ENCODE measurements at regions not wholly inside any gene's neighbourhood (a gene's known extent, or its start where the extent isn't known, plus 50 kb on each side); places are given as distances from the start of the nearest gene placed in this dataset.
A peak's percentile ranks its signal among the peaks of the same experiment; 100 is the strongest.

GRCh38 chr5:166091931-166092330 is 2199.5 kb upstream of the WWC1 start:
- ATAC-seq (ENCODE audit: low read depth) (no peak), DNase-seq (no peak)

GRCh38 chr5:166093312-166093711 is 2198.1 kb upstream of the WWC1 start:
- Mint-ChIP-seq H3K27ac (peak overlapping the region; percentile 15), H3K4me1 (no peaks in the 10 kb centered on the region), H3K4me3 (no peak overlapping the region), H3K9me3 (ENCODE audit: insufficient read depth) (no peaks in the 10 kb centered on the region), H3K27me3 (no peaks in the 10 kb centered on the region)
- no peak overlapping the region for H3K4me2 ChIP-seq (replicated peaks; ENCODE audit: low read depth, low read length, poor library complexity, severe bottlenecking)
- DNase-seq (no peak), ATAC-seq (ENCODE audit: low read depth) (no peak)
- H4K20me1 ChIP-seq (ENCODE audit: control insufficient read depth, insufficient read depth, low read length, poor library complexity, severe bottlenecking): no peaks in the 10 kb centered on the region
- WGBS (ENCODE audit: insufficient coverage): 89% methylated on average over 4 of the region's 4 CpGs
- H3K9ac ChIP-seq (ENCODE audit: low read length): no peak overlapping the region
- TF ChIP-seq CTCF (IDR thresholded peaks at IDR 0.05) (no peak), EZH2 (IDR thresholded peaks at IDR 0.05; ENCODE audit: borderline replicate concordance, insufficient read depth, low read depth, low read length, poor library complexity, severe bottlenecking) (no peak)
- H2AFZ ChIP-seq (ENCODE audit: insufficient read depth, low read depth, low read length, poor library complexity, severe bottlenecking): no peak overlapping the region
- H3K27me3 ChIP-seq (replicated peaks in 1 of 4; ENCODE audit: control extremely low read depth in 1 of 4, control insufficient read depth in 3 of 4, insufficient read depth in 4 of 4, low read length in 3 of 4): no peaks in the 10 kb centered on the region
- H3K79me2 ChIP-seq (ENCODE audit: control insufficient read depth, insufficient read depth, low read length): no peaks in the 10 kb centered on the region
- intact Hi-C loops (cut with micrococcal nuclease): no loop called here
- POLR2A ChIA-PET: no interaction called here
- no peak overlapping the region for H3K4me3 ChIP-seq (ENCODE audit: control extremely low read depth in 1 of 5, extremely low read depth in 1 of 5, insufficient read depth in 1 of 5, low read depth in 2 of 5, low read length in 4 of 5)
- no peaks in the 10 kb centered on the region for H3K4me1 ChIP-seq (ENCODE audit: control insufficient read depth in 2 of 2, insufficient read depth in 2 of 2, low read length in 2 of 2)
- peaks cover 0 to 9% (median 0%) of the 10 kb centered on the region in 3 donors for H3K9me3 ChIP-seq (ENCODE audit: control extremely low read depth in 1 of 3, control insufficient read depth in 2 of 3, insufficient read depth in 1 of 3, low read length in 2 of 3)
- CTCF ChIA-PET: no interaction called here
- no peak overlapping the region for H3K27ac ChIP-seq (ENCODE audit: low read length in 2 of 2)
- no peaks in the 10 kb centered on the region for H3K36me3 ChIP-seq (replicated peaks in 1 of 2; ENCODE audit: control extremely low read depth in 1 of 2, control insufficient read depth in 1 of 2, extremely low read depth in 1 of 2, insufficient read depth in 2 of 2, low read length in 1 of 2)

More at GRCh38 chr5:166091931-166092330, 2199.5 kb upstream of the WWC1 start:
- Mint-ChIP-seq H3K27me3 (no peaks in the 10 kb centered on the region), H3K4me1 (no peaks in the 10 kb centered on the region), H3K9me3 (ENCODE audit: insufficient read depth) (no peaks in the 10 kb centered on the region), H3K4me3 (no peak overlapping the region), H3K27ac (no peak overlapping the region)
- H3K9ac ChIP-seq (ENCODE audit: low read length): no peak overlapping the region
- no peaks in the 10 kb centered on the region for H4K20me1 ChIP-seq (ENCODE audit: control insufficient read depth, insufficient read depth, low read length, poor library complexity, severe bottlenecking)
- no peaks in the 10 kb centered on the region for H3K36me3 ChIP-seq (replicated peaks in 1 of 2; ENCODE audit: control extremely low read depth in 1 of 2, control insufficient read depth in 1 of 2, extremely low read depth in 1 of 2, insufficient read depth in 2 of 2, low read length in 1 of 2)
- H3K4me2 ChIP-seq (replicated peaks; ENCODE audit: low read depth, low read length, poor library complexity, severe bottlenecking): no peak overlapping the region
- 80% methylated on average over 1 of the region's 1 CpG for WGBS (ENCODE audit: insufficient coverage)
- TF ChIP-seq EZH2 (IDR thresholded peaks at IDR 0.05; ENCODE audit: borderline replicate concordance, insufficient read depth, low read depth, low read length, poor library complexity, severe bottlenecking): no peak
- TF ChIP-seq CTCF (IDR thresholded peaks at IDR 0.05): no peak
- H3K27me3 ChIP-seq (replicated peaks in 1 of 4; ENCODE audit: control extremely low read depth in 1 of 4, control insufficient read depth in 3 of 4, insufficient read depth in 4 of 4, low read length in 3 of 4): no peaks in the 10 kb centered on the region
- H2AFZ ChIP-seq (ENCODE audit: insufficient read depth, low read depth, low read length, poor library complexity, severe bottlenecking): no peak overlapping the region
- POLR2A ChIA-PET: no interaction called here
- no peaks in the 10 kb centered on the region for H3K79me2 ChIP-seq (ENCODE audit: control insufficient read depth, insufficient read depth, low read length)
- intact Hi-C loops (cut with micrococcal nuclease): no loop called here
- no peak overlapping the region for H3K27ac ChIP-seq (ENCODE audit: low read length in 2 of 2)
- no peaks in the 10 kb centered on the region for H3K4me1 ChIP-seq (ENCODE audit: control insufficient read depth in 2 of 2, insufficient read depth in 2 of 2, low read length in 2 of 2)
- CTCF ChIA-PET: no interaction called here
- peaks cover 0 to 9% (median 0%) of the 10 kb centered on the region in 3 donors for H3K9me3 ChIP-seq (ENCODE audit: control extremely low read depth in 1 of 3, control insufficient read depth in 2 of 3, insufficient read depth in 1 of 3, low read length in 2 of 3)
- no peak overlapping the region for H3K4me3 ChIP-seq (ENCODE audit: control extremely low read depth in 1 of 5, extremely low read depth in 1 of 5, insufficient read depth in 1 of 5, low read depth in 2 of 5, low read length in 4 of 5)
